K562 (cell line): ENCODE measurements at regions not wholly inside any gene's neighbourhood (a gene's known extent, or its start where the extent isn't known, plus 50 kb on each side); places are given as distances from the start of the nearest gene placed in this dataset.
A peak's percentile ranks its signal among the peaks of the same experiment; 100 is the strongest.

ENCODE experiments used
- CC2D1A ChIP-seq: fragments of 450-650 bp; IDR thresholded peaks from 2 replicates; pipeline ENCODE4 v1.6.1; 2017; ENCODE audit warnings: mild to moderate bottlenecking
- CGGBP1 ChIP-seq: fragments of 250-450 bp; sonication (Bioruptor Pico); IDR thresholded peaks from 2 replicates; pipeline ENCODE4 v1.9.0; 2021; ENCODE audit warnings: mild to moderate bottlenecking
- MBD1 ChIP-seq: fragments of 250-450 bp; sonication (Bioruptor Pico); IDR thresholded peaks from 2 replicates; pipeline ENCODE4 v1.8.0; 2022; ENCODE audit warnings: inconsistent platforms
- MGA ChIP-seq: fragments of 450-650 bp; IDR thresholded peaks from 2 replicates; pipeline ENCODE4 v1.6.1; 2016; ENCODE audit warnings: mild to moderate bottlenecking, moderate library complexity
- ZBTB1 ChIP-seq: sonication (generic); formaldehyde crosslinking; IDR thresholded peaks from 2 replicates; pipeline ENCODE4 v1.8.1; 2023; ENCODE audit warnings: missing genetic modification reagents, low read depth, mild to moderate bottlenecking, borderline replicate concordance
- ZNF592 ChIP-seq: fragments of 450-650 bp; IDR thresholded peaks from 2 replicates; pipeline ENCODE4 v1.6.1; 2017; ENCODE audit warnings: antibody characterized with exemption, mild to moderate bottlenecking

GRCh38 chr3:153061938-153062528 lies 100.0 kb upstream of the RAP2B start (continued):
- TF ChIP-seq ZNF592 (peak; percentile 53; the same call in 1 of the 2 replicates), CGGBP1 (CRISPR knock-in tag) (no peak), ZBTB1 (CRISPR knock-in tag) (no peak), MGA (no peak), MBD1 (CRISPR knock-in tag) (no peak), CC2D1A (0 out of 2 replicates have a peak, but pooled peaks have one; percentile 27)
